ENCODE measurements at regions not wholly inside any gene's neighbourhood (a gene's known extent, or its start where the extent isn't known, plus 50 kb on each side); places are given as distances from the start of the nearest gene placed in this dataset.

GRCh38 chr5:87944553-87945285 is 323.9 kb downstream of the TMEM161B start:
- no peak for TF ChIP-seq CTCF (IDR thresholded peaks at IDR 0.05; ENCODE audit: borderline replicate concordance, insufficient read depth, low read depth, low read length)
- H3K4me3 ChIP-seq (ENCODE audit: low read depth, low read length): no peak overlapping the region

- TF ChIP-seq CTCF (IDR thresholded peaks at IDR 0.05; ENCODE audit: borderline replicate concordance, insufficient read depth, low read depth, low read length): no peak
- no peak overlapping the region for H3K4me3 ChIP-seq (ENCODE audit: low read depth, low read length)
Observed at GRCh38 chr5:87940775-87941174, 327.9 kb downstream of the TMEM161B start.

- no peak for TF ChIP-seq CTCF (IDR thresholded peaks at IDR 0.05; ENCODE audit: borderline replicate concordance, insufficient read depth, low read depth, low read length)
- no peak overlapping the region for H3K4me3 ChIP-seq (ENCODE audit: low read depth, low read length)
Observed at GRCh38 chr5:87936667-87937066, 332.0 kb downstream of the TMEM161B start.

- no peak for TF ChIP-seq CTCF (IDR thresholded peaks at IDR 0.05; ENCODE audit: borderline replicate concordance, insufficient read depth, low read depth, low read length)
Observed at GRCh38 chr5:87924436-87924835, 344.2 kb downstream of the TMEM161B start.

GRCh38 chr5:87916320-87916719 is 352.3 kb downstream of the TMEM161B start:
- no peak for TF ChIP-seq CTCF (IDR thresholded peaks at IDR 0.05; ENCODE audit: borderline replicate concordance, insufficient read depth, low read depth, low read length)
- H3K4me3 ChIP-seq (ENCODE audit: low read depth, low read length): no peak overlapping the region

More at GRCh38 chr5:87924436-87924835, 344.2 kb downstream of the TMEM161B start:
- no peak overlapping the region for H3K4me3 ChIP-seq (ENCODE audit: low read depth, low read length)

- no peak overlapping the region for H3K4me3 ChIP-seq (ENCODE audit: low read depth, low read length)
- no peak for TF ChIP-seq CTCF (IDR thresholded peaks at IDR 0.05; ENCODE audit: borderline replicate concordance, insufficient read depth, low read depth, low read length)
Observed at GRCh38 chr5:87912419-87912818, 356.2 kb downstream of the TMEM161B start.

GRCh38 chr5:87909382-87909781 is 359.3 kb downstream of the TMEM161B start:
- TF ChIP-seq CTCF (IDR thresholded peaks at IDR 0.05; ENCODE audit: borderline replicate concordance, insufficient read depth, low read depth, low read length): no peak
- H3K4me3 ChIP-seq (ENCODE audit: low read depth, low read length): no peak overlapping the region
